HG03135 (cell line): ENCODE measurements at regions not wholly inside any gene's neighbourhood (a gene's known extent, or its start where the extent isn't known, plus 50 kb on each side); places are given as distances from the start of the nearest gene placed in this dataset.
A peak's percentile ranks its signal among the peaks of the same experiment; 100 is the strongest.

Experiments used
- ATAC-seq: cut with Tn5 transposase; IDR thresholded peaks from one replicate; pipeline ENCODE4 v1.9.1; 2021; ENCODE audit warnings: mild to moderate bottlenecking, moderate library complexity; ENCODE audit not compliant: unreplicated experiment

- no peak for ATAC-seq
Observed at GRCh38 chr14:22391908-22392565, 197.0 kb downstream of the DAD1 start.

- ATAC-seq, result no peak
Observed at GRCh38 chr14:22390824-22391461, 198.1 kb downstream of the DAD1 start.

DNA sequence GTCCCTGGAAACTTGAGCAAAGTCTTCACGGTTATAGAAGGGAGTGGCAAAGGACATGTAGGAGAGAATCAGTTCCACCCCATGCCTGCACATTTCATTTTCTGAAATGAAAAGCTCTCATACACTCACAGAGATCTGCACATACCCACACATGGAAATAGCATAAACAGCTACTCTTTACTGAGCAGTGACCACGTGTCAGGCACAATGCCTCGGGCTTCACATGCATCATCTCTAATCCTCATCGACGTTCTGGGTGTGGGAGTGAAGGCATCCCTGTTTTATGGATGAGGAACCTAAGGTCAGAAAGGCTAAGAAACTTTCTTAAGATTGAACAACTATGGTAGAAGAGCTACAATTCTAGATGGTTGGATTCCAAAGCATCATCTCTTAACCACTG lies 198.8 kb downstream of the DAD1 start:
- ATAC-seq, result no peak

GRCh38 chr14:22388669-22389595 lies 200.1 kb downstream of the DAD1 start:
- ATAC-seq, result no peak

DNA sequence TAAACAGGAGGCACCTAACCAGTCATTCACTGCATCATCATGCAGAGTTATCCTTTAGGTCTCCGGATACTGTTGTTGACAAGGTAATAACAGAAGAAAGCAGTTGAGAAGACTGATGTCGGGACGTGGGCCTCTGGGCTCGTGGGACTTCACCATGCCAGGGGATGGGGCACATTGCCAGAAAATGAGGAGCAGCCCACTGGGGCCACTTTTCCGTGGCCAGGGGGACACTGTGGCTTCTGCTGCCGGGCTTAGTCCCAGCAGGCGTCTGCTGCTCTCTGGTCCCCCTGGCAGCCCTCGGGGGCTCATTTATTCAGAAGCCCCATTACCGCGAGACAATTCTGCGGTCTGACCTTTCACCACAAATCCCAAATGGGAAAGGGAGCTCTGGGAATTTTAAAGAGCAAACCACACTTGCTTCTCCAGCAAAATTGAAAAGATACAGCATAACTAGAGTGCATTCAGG lies 201.2 kb downstream of the DAD1 start:
- ATAC-seq, result no peak

DNA sequence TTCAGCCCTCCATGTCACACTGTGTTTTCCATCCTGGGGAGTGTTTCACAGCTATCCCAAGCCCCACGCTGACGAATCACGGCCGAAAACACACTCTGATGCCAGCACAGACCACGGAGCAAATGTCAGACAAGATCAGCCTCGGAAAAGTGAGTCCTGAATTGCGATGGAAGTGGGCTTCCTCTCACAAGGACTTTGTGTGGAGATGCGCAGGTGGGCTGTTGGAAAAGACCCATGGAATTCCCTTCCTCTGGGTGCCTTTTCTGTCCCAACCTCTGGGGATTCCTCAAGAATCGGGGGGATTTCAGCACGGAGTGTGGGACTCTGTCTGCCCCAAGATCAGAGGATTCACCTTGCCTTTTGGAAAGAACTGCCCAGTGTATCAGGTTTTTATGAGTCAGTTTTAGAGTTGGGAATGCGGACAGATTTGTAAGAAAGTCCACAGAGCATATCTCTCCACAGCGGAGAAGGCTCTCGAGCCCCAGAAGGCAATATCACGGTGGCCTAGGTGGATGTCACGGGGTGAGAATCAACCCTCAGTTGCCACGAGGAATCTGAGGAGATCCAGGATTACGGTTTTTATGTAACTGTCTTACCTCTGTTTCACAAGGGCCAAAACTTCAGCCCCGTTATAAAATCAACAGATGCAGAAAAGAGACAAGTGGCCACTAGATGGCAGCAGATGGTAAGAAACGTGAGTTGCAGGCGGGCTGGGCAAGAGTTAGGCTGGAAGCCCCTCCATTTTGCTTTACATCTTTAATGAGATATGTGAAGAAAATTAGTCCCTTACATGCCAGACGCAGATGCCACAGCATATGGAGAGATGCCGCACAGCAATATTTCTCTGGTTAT lies 201.9 kb downstream of the DAD1 start:
- ATAC-seq, result no peak

- ATAC-seq, result no peak
Observed at GRCh38 chr14:22384974-22385526, 204.0 kb downstream of the DAD1 start.

GRCh38 chr14:22384167-22384549 lies 204.9 kb downstream of the DAD1 start:
- ATAC-seq, result peak; percentile 7

- peak; percentile 50 for ATAC-seq
Observed at GRCh38 chr14:22383515-22384166, 205.4 kb downstream of the DAD1 start.

DNA sequence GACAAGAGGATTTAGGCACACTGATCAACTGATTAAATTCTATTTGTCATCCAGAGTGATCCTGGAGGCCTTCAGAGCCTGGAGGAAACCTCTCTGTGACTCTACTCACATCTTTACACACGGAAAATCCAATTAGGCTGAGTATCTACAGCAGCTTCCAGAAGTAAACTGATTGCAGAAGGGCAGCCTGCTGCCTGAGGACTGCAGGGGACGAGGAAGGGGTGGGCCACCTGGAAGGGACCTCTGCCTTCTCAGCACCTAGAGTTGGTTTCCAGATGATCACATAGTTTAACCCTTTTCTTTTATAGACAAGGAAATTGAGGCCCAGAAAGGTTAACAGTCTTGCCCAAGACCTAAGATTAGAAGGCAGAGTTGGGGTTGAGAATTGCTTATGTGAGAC lies 206.1 kb downstream of the DAD1 start:
- no peak for ATAC-seq

GRCh38 chr14:22382395-22382794 lies 206.6 kb downstream of the DAD1 start:
- no peak for ATAC-seq

DNA sequence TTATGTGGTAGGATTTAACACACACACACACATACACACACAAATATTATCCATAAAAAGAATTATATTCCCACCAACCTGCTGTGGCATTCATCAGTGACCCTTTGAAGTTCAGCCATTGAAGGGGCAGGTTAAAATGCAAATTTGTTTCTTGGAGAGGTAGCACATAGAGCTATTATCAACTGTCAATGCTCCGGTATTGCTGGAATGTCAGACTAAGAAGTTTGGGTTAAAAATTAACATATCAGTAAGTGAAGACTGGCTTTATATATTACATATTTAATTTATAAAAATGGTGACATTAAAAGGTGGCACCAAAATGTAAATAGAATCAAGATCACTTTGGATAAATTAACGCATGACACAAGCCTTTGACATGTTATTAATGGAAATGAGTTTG lies 207.3 kb downstream of the DAD1 start:
- no peak for ATAC-seq

DNA sequence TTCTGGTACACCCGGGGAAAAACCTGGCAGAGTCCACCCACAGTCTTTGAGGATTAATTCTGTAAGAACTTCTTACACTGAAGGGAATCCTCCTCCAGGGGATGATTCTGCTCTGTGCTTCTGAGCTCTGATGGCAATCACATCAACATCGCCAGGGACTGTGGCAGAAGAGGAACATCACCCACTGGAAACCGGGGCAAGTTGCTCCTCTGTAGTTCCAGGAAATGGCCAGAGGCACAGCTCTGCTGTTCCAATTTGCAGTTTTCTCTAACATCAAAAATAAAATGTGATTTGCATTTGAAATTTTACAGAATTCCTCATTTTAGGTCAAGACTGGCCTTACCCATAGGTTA lies 207.6 kb downstream of the DAD1 start:
- ATAC-seq, result no peak

GRCh38 chr14:22380571-22381407 lies 208.2 kb downstream of the DAD1 start:
- no peak for ATAC-seq

DNA sequence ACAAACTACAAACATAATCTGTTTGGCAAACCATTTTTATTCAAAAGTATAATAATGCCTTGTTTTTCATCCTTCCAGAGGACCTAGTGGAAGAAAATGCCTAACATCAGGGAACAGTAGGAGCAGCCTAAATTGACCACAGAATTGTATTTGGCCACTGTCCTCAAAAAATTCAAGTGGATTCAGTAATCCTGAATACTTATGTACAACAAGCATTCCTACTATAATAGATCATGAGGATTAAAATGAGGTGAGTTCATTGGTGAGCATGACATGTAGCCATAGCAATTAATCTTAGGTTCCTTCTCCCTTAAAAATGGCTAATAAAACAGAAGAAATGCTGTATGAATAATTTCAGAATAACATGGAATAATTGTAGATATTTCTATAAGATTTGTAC lies 209.3 kb downstream of the DAD1 start:
- ATAC-seq, result no peak

DNA sequence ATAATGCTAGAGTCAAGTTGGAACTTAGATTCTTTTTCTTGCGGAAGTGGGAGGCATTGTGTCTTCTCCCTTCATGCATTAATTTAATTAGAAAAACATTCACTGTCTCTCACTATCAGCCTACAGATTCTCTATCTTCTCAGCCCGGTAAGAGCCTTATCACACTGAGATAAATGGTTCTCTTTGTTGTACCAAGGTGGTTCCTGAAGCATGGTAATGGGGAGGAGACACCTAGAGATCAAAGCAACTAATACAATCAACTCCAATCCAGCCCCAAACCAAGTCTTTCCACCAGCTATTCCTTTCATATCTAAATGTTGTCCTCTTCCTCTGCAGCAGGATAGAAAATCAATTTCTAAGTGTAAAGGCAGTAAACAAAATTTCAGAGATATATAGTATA lies 210.8 kb downstream of the DAD1 start:
- ATAC-seq, result no peak

DNA sequence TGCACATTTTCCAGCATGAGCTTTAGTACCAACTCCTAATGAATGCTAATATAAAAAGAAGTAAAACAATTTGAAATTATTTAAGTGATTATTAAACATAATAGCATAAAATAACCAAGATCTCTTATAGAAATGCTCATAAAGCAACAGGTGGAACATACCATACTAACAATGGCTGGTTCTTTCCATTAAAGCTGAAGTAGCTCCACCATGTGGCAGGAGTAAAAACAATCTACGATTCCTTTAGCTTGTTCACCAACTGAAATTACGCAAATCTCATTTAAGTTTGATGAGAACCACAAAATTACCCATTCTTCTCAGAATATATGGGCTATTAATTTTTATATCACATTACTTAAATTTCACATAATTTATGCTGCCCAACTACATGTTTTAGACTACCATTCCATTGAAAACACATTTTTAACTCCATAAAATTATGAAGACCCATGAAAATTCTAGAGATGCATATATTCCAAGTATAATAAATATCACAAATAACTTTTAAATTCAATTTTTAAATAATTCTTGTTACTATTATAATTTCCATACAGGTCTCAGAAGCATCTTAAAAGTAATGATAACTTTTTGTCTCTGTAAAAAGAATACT lies 213.6 kb downstream of the DAD1 start:
- no peak for ATAC-seq

- no peak for ATAC-seq
Observed at GRCh38 chr14:22370084-22370847, 218.8 kb downstream of the DAD1 start.
